LNCaP clone FGC (cell line): ENCODE measurements at regions not wholly inside any gene's neighbourhood (a gene's known extent, or its start where the extent isn't known, plus 50 kb on each side); places are given as distances from the start of the nearest gene placed in this dataset.

Experiments used
- DNase-seq: peaks from one replicate; pipeline ENCODE4 v3.0.0-alpha.2; 2011; ENCODE audit warnings: low read depth
- H3K4me3 ChIP-seq: 2 replicates; pipeline ENCODE4 v1.5.1; 2011; ENCODE audit warnings: mild to moderate bottlenecking, low read depth, low read length, control low read depth
- CTCF ChIP-seq: IDR thresholded peaks from 2 replicates; pipeline ENCODE4 v1.5.1; 2012; ENCODE audit warnings: mild to moderate bottlenecking; ENCODE audit not compliant: control insufficient read depth, insufficient read depth; ENCODE audit errors: extremely low read depth

GRCh38 chr2:139078376-139078775 lies 298.2 kb upstream of the NXPH2 start:
- no peak for DNase-seq
- no peak overlapping the region for H3K4me3 ChIP-seq
- TF ChIP-seq CTCF = no peak

- no peak overlapping the region for H3K4me3 ChIP-seq
- DNase-seq = no peak
- TF ChIP-seq CTCF = no peak
These were observed 297.0 kb upstream of the NXPH2 start for GRCh38 chr2:139077099-139077737.

GRCh38 chr2:139067874-139068273 lies 287.7 kb upstream of the NXPH2 start:
- DNase-seq = no peak
- no peak overlapping the region for H3K4me3 ChIP-seq
- no peak for TF ChIP-seq CTCF

GRCh38 chr2:139067072-139067471 lies 286.9 kb upstream of the NXPH2 start:
- no peak for TF ChIP-seq CTCF
- no peak for DNase-seq

GRCh38 chr2:139064159-139064558 lies 284.0 kb upstream of the NXPH2 start:
- no peak for TF ChIP-seq CTCF
- no peak for DNase-seq
- no peak overlapping the region for H3K4me3 ChIP-seq

More at GRCh38 chr2:139067072-139067471, 286.9 kb upstream of the NXPH2 start:
- no peak overlapping the region for H3K4me3 ChIP-seq

- no peak for DNase-seq
- TF ChIP-seq CTCF = no peak
- H3K4me3 ChIP-seq = no peak overlapping the region
These were observed 279.4 kb upstream of the NXPH2 start for GRCh38 chr2:139059617-139060016.

- H3K4me3 ChIP-seq = no peak overlapping the region
- no peak for TF ChIP-seq CTCF
- no peak for DNase-seq
These were observed 275.0 kb upstream of the NXPH2 start for GRCh38 chr2:139055202-139055601.
